Upper lobe of left lung (tissue), 6 donors: ENCODE measurements at regions not wholly inside any gene's neighbourhood (a gene's known extent, or its start where the extent isn't known, plus 50 kb on each side); places are given as distances from the start of the nearest gene placed in this dataset.

Experiments used
- ATAC-seq, 2 donors: fragments of 200-7000 bp; cut with Tn5 transposase; one replicate each; pipeline ENCODE4 v1.9.1; 2022; ENCODE audit warnings: mild to moderate bottlenecking in 2 of 2, moderate library complexity in 2 of 2; ENCODE audit not compliant: low FRiP score in 2 of 2
- DNase-seq, 2 donors: peaks; one replicate each; pipeline ENCODE4 v3.0.0-alpha.2; 2019 to 2020
- H3K27ac ChIP-seq, 4 donors: fragments of 200-600 bp; sonication (generic); one replicate each; pipeline ENCODE4 v1.5.1; 2016 to 2019
- H3K27me3 ChIP-seq, 4 donors: fragments of 200-600 bp; sonication (generic); one replicate each; pipeline ENCODE4 v1.5.1; 2017 to 2019
- H3K36me3 ChIP-seq, 4 donors: fragments of 200-600 bp; sonication (generic); one replicate each; pipeline ENCODE4 v1.5.1; 2016 to 2019
- H3K4me1 ChIP-seq, 4 donors: fragments of 200-600 bp; sonication (generic); one replicate each; pipeline ENCODE4 v1.5.1; 2018 to 2019
- H3K4me3 ChIP-seq, 4 donors: fragments of 200-600 bp; sonication (generic); one replicate each; pipeline ENCODE4 v1.5.1; 2017 to 2019; ENCODE audit warnings: mild to moderate bottlenecking in 2 of 4, moderate library complexity in 1 of 4
- H3K9me3 ChIP-seq, 4 donors: fragments of 200-600 bp; sonication (generic); one replicate each; pipeline ENCODE4 v1.5.1; 2018 to 2019
- CTCF ChIP-seq, 6 experiments: fragments of 450-650 bp in 4 of 6; fragments of 200-600 bp in 2 of 6; sonication (generic) in 2 of 6; IDR thresholded peaks; one replicate each; pipeline ENCODE4 v1.5.1; 2016 to 2019; ENCODE audit warnings: antibody characterized with exemption in 6 of 6
- EP300 ChIP-seq, 4 donors: sonication (generic); formaldehyde crosslinking; IDR thresholded peaks; one replicate each; pipeline ENCODE4 v1.5.1; 2017; ENCODE audit warnings: antibody characterized with exemption in 4 of 4, control low read depth in 2 of 4
- POLR2A ChIP-seq, 4 donors: fragments of 450-650 bp; IDR thresholded peaks; one replicate each; pipeline ENCODE4 v1.5.1; 2016 to 2017; ENCODE audit warnings: antibody characterized with exemption in 4 of 4, mild to moderate bottlenecking in 2 of 4
- POLR2AphosphoS5 ChIP-seq, 2 donors: sonication (generic); formaldehyde crosslinking; IDR thresholded peaks; one replicate each; pipeline ENCODE4 v1.5.1; 2017; ENCODE audit warnings: antibody characterized with exemption in 2 of 2
- WGBS, 2 donors: methylation state at CpG; one replicate each; pipeline ENCODE4 v1.1.5; 2017 to 2018; 5-methylcytosine and 5-hydroxymethylcytosine counted together
- donor health status: DM: no; HTN: no; CAD: no; lungs with moderate emphysema.
- donor health status: DM: no; HTN: yes; CAD: no; lungs with severe emphysema.

DNA sequence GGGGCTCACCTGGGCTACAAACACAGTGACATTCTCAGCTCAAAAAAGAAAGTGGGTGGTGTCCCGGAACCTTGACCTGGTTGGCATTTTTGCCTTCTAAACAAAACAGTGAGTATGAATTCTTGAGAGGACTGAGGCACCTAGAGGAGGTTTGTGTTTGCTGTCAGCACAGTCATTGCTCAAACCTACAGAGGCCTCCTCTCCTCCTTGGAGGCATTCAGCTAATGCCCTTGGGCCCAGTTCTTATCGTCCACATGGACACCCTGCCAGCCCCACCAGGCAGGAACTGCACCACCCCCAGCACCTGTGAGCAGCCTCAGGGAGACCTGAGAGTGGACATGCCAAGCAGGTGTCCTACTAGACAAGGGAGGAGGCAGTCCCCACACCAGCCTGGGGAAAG is 156.7 kb downstream of the SYK start:
- Histone ChIP-seq H3K4me1 (no peaks in the 10 kb centered on the region), H3K27me3 (no peaks in the 10 kb centered on the region), H3K4me3 (no peak overlapping the region), H3K36me3 (no peaks in the 10 kb centered on the region), H3K27ac (no peak overlapping the region), H3K9me3 (no peaks in the 10 kb centered on the region)
- 36 to 59% methylated on average over 2 of the region's 2 CpGs for WGBS, 2 donors
- TF ChIP-seq POLR2AphosphoS5 (IDR thresholded peaks at IDR 0.05) (no peak), CTCF (IDR thresholded peaks at IDR 0.05) (no peak), POLR2A (IDR thresholded peaks at IDR 0.05) (no peak), EP300 (IDR thresholded peaks at IDR 0.05) (no peak)
- ATAC-seq (no peak), DNase-seq (no peak)

DNA sequence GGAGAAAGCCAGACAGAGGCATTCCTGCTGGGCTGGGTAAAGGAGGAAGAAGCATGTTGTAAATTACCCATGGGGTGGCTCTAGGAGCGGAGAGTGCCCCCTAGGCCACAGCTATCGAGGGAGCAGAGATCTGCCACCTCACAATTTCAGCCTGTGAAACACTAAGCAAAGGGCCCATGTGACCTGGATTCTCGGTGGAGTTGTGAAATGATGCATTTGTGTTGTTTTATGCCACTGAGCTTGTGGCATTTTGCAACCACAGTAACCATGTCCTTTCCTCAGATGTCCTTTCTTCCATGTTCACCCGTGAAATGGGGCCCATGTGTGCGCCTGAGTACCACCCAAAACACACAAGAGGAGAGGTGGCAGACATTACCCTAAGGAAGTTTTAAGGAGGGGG is 159.3 kb downstream of the SYK start:
- DNase-seq (no peak), ATAC-seq (no peak)
- H3K4me3 ChIP-seq = no peak overlapping the region
- H3K4me1 ChIP-seq = peaks cover 0 to 11% (median 7%) of the 10 kb centered on the region in 4 donors
- WGBS, 2 donors = 49 to 50% methylated on average over 5 of the region's 5 CpGs
- no peak overlapping the region for H3K27ac ChIP-seq
- no peaks in the 10 kb centered on the region for H3K9me3 ChIP-seq
- TF ChIP-seq CTCF (IDR thresholded peaks at IDR 0.05) (no peak), EP300 (IDR thresholded peaks at IDR 0.05) (no peak), POLR2AphosphoS5 (IDR thresholded peaks at IDR 0.05) (no peak), POLR2A (IDR thresholded peaks at IDR 0.05) (no peak)
- no peaks in the 10 kb centered on the region for H3K36me3 ChIP-seq
- H3K27me3 ChIP-seq = no peaks in the 10 kb centered on the region

DNA sequence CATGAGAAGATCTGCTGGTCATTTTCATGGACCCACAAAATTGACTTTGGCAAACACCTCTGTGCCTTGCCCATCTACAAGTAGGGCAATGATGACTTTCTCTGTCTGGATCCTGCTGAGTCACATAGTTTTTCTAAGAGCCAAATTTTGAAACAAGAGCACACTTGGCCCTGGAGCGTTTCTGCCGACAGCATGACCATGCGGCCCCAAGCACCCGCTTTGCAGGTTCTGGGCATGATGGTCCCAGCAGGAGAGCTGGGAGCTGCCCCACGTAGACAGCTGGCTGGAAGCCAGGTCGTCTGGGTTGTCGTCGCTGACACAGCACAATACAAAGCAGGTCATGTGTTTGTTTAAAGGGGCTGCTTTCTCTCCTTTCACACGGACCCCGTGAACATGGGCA is 159.8 kb downstream of the SYK start:
- Histone ChIP-seq H3K27me3 (no peaks in the 10 kb centered on the region), H3K4me3 (no peak overlapping the region), H3K36me3 (no peaks in the 10 kb centered on the region), H3K27ac (no peak overlapping the region), H3K4me1 (peaks cover 0 to 11% (median 7%) of the 10 kb centered on the region in 4 donors), H3K9me3 (no peaks in the 10 kb centered on the region)
- TF ChIP-seq POLR2A (IDR thresholded peaks at IDR 0.05) (no peak), CTCF (IDR thresholded peaks at IDR 0.05) (no peak)
- 20% methylated on average over 10 of the region's 10 CpGs; no CpG with 5 or more reads in 1 of the 2 donors for WGBS, 2 donors
- DNase-seq = peak in 1 of 2 donors; percentile 60
- peak in 1 of 2 donors; percentile 54 for ATAC-seq

DNA sequence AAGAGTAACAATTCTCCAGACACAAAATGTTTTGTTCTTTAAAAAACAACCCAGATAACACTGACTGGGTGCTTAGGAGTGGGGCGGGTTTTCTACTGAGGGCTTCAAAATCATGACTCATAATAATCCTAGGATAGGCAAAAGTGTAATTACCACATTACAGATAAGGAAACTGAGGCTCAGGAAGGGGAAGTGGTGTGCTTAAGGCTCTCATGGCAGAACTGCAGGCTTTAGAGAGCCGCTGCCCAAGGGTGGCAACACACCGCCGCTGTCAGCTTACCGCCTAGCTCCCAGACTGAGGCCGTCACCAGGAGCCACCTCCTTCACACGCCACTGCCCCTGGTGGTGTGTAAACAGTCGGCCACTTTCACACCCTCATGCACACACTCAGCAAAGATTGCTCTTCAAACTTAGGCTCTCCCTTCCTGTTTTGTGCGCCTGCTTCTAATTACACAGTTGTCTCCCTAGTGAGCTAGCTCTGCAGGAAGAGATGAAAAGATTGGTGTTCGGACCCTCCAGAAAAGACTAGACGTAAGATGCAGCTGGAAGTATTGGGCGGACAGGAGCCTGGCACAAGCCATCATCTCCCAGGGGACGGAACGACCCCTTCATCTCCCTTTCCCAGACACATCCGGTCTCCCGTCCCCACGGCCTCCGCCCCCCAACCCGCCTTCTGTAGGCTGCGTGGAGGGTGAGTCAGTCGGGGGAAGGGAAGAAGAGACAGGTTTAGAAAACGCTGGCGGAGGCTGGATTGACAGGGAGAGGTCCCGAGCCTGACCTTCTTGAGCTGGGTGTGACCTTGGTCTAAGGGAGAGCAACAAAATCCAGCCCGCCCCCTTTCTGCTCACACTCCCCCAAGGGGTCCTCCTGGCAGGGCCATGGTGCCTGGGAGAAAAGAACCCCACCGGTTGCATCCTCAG is 162.7 kb downstream of the SYK start:
- no peak for TF ChIP-seq EP300 (IDR thresholded peaks at IDR 0.05)
- TF ChIP-seq CTCF (IDR thresholded peaks at IDR 0.05) = peak in 3 of 6 experiments; percentile 38 to 53 (median 51)
- no peak for TF ChIP-seq POLR2AphosphoS5 (IDR thresholded peaks at IDR 0.05)
- DNase-seq = peak; percentile 65 to 82
- H3K27me3 ChIP-seq = no peaks in the 10 kb centered on the region
- H3K4me1 ChIP-seq = peaks cover 0 to 11% (median 7%) of the 10 kb centered on the region in 4 donors
- H3K36me3 ChIP-seq = no peaks in the 10 kb centered on the region
- ATAC-seq = peak; percentile 59 to 87
- H3K9me3 ChIP-seq = no peaks in the 10 kb centered on the region
- H3K4me3 ChIP-seq = peak overlapping the region in 2 of 4 donors; percentile 8 to 12
- 28 to 47% methylated on average over 15 to 26 of the region's 26 CpGs for WGBS, 2 donors
- H3K27ac ChIP-seq = no peak overlapping the region
